CD14-positive monocyte (primary cell): ENCODE measurements at regions not wholly inside any gene's neighbourhood (a gene's known extent, or its start where the extent isn't known, plus 50 kb on each side); places are given as distances from the start of the nearest gene placed in this dataset.

ENCODE experiments used
- DNase-seq, 3 donors: peaks; one replicate each; pipeline ENCODE4 v3.0.0-alpha.2; 2011 to 2022
- H2AFZ ChIP-seq: 2 replicates; pipeline ENCODE4 v1.6.0; 2012; ENCODE audit warnings: mild to moderate bottlenecking, low read depth, low read length, inconsistent platforms; ENCODE audit not compliant: insufficient read depth, poor library complexity, severe bottlenecking
- H3K27ac ChIP-seq, 2 donors: 1 replicate in 1 of 2; 2 replicates in 1 of 2; pipeline ENCODE4 v1.5.1; 2012 to 2013; ENCODE audit warnings: low read length in 2 of 2, control low read depth in 1 of 2, inconsistent platforms in 1 of 2, low read depth in 1 of 2, mild to moderate bottlenecking in 1 of 2
- H3K27me3 ChIP-seq, 2 donors: one replicate each; pipeline versions ENCODE4 v1.6.0 to v1.6.1; 2011 to 2013; ENCODE audit warnings: low read length in 2 of 2; ENCODE audit not compliant: control insufficient read depth in 2 of 2, insufficient read depth in 2 of 2
- H3K36me3 ChIP-seq, 2 donors: replicated peaks in 1 of 2; 1 replicate in 1 of 2; 2 replicates in 1 of 2; pipeline versions ENCODE4 v1.5.1 to v1.6.1; 2012 to 2013; ENCODE audit warnings: low read length in 2 of 2, control low read depth in 1 of 2, inconsistent platforms in 1 of 2, mild to moderate bottlenecking in 1 of 2; ENCODE audit not compliant: insufficient read depth in 2 of 2, control insufficient read depth in 1 of 2
- H3K4me1 ChIP-seq, 2 donors: 1 replicate in 1 of 2; 2 replicates in 1 of 2; pipeline versions ENCODE4 v1.5.1 to v1.6.1; 2012 to 2013; ENCODE audit warnings: low read length in 2 of 2, control low read depth in 1 of 2, inconsistent platforms in 1 of 2, mild to moderate bottlenecking in 1 of 2, moderate library complexity in 1 of 2; ENCODE audit not compliant: insufficient read depth in 2 of 2, control insufficient read depth in 1 of 2
- H3K4me2 ChIP-seq: replicated peaks from 2 replicates; pipeline ENCODE3; 2012; ENCODE audit warnings: low read length, moderate library complexity, mild to moderate bottlenecking; ENCODE audit not compliant: poor library complexity, severe bottlenecking; ENCODE audit errors: extremely low read depth
- H3K4me3 ChIP-seq, 3 experiments: fragments of 200-600 bp in 1 of 3; sonication (generic) in 1 of 3; replicated peaks in 1 of 3; 1 replicate in 2 of 3; 2 replicates in 1 of 3; pipeline ENCODE4 v1.5.1; 2011 to 2013; ENCODE audit warnings: low read length in 3 of 3, mild to moderate bottlenecking in 3 of 3, control low read depth in 2 of 3, low read depth in 2 of 3, inconsistent platforms in 1 of 3, moderate library complexity in 1 of 3
- H3K79me2 ChIP-seq: 2 replicates; pipeline ENCODE4 v1.6.0; 2012; ENCODE audit warnings: mild to moderate bottlenecking, control low read depth, inconsistent platforms, low read length, moderate library complexity; ENCODE audit not compliant: insufficient read depth
- H3K9ac ChIP-seq: 2 replicates; pipeline ENCODE4 v1.6.0; 2017; ENCODE audit warnings: low read length, mild to moderate bottlenecking; ENCODE audit not compliant: insufficient read depth, poor library complexity, severe bottlenecking
- H3K9me3 ChIP-seq, 2 donors: replicated peaks in 1 of 2; 1 replicate in 1 of 2; 2 replicates in 1 of 2; pipeline versions ENCODE4 v1.5.1 to v1.6.1; 2012 to 2013; ENCODE audit warnings: low read length in 2 of 2, control low read depth in 1 of 2; ENCODE audit not compliant: control insufficient read depth in 1 of 2, insufficient read depth in 1 of 2
- H4K20me1 ChIP-seq: 2 replicates; pipeline ENCODE4 v1.6.0; 2012; ENCODE audit warnings: mild to moderate bottlenecking, low read length, control low read depth, moderate library complexity; ENCODE audit not compliant: insufficient read depth
- H3K27ac Mint-ChIP-seq, 7 donors: one replicate each; pipeline ENCODE4 v1.8.0; 2020; ENCODE audit warnings: mild to moderate bottlenecking in 7 of 7, mixed read lengths in 7 of 7, moderate library complexity in 6 of 7, inconsistent platforms in 2 of 7
- H3K27me3 Mint-ChIP-seq, 3 donors: one replicate each; pipeline ENCODE4 v1.8.0; 2021 to 2022; ENCODE audit warnings: low read depth in 3 of 3, mild to moderate bottlenecking in 3 of 3, mixed read lengths in 3 of 3, moderate library complexity in 3 of 3, inconsistent platforms in 1 of 3
- H3K36me3 Mint-ChIP-seq, 2 donors: one replicate each; pipeline ENCODE4 v1.8.0; 2020; ENCODE audit warnings: mixed read lengths in 2 of 2, inconsistent platforms in 1 of 2, mild to moderate bottlenecking in 1 of 2
- H3K4me1 Mint-ChIP-seq: one replicate; pipeline ENCODE4 v1.8.0; 2020; ENCODE audit warnings: mild to moderate bottlenecking, mixed read lengths
- H3K4me3 Mint-ChIP-seq, 2 donors: one replicate each; pipeline ENCODE4 v1.8.0; 2020; ENCODE audit warnings: mild to moderate bottlenecking in 2 of 2, mixed read lengths in 2 of 2, moderate library complexity in 1 of 2
- H3K9me3 Mint-ChIP-seq, 7 donors: one replicate each; pipeline ENCODE4 v1.8.0; 2020 to 2022; ENCODE audit warnings: mixed read lengths in 7 of 7, mild to moderate bottlenecking in 6 of 7, moderate library complexity in 6 of 7, inconsistent platforms in 2 of 7
- CTCF ChIP-seq: fragments of 200-600 bp; IDR thresholded peaks from one replicate; pipeline ENCODE4 v1.8.0; 2022; ENCODE audit warnings: antibody characterized with exemption, mild to moderate bottlenecking
- WGBS: methylation state at CpG from one replicate; pipeline ENCODE4 v1.1.5; 2013; ENCODE audit warnings: missing lambda C conversion rate; ENCODE audit not compliant: insufficient coverage; 5-methylcytosine and 5-hydroxymethylcytosine counted together
- intact Hi-C, 2 donors: fragments of 100-400 bp; cut with micrococcal nuclease; formaldehyde crosslinking; loops; one replicate each; pipeline versions ENCODE4 v1.15.0 to v1.15.1; 2023

- no peak overlapping the region for H3K4me2 ChIP-seq
- H3K4me1 ChIP-seq, result no peaks in the 10 kb centered on the region
- no peak for DNase-seq
- intact Hi-C loops, result no loop called here
- H3K9ac ChIP-seq, result no peak overlapping the region
- no peak overlapping the region for H3K27ac ChIP-seq
- no peaks in the 10 kb centered on the region for H3K9me3 ChIP-seq
- TF ChIP-seq CTCF, result no peak
- Mint-ChIP-seq H3K9me3 (peaks cover 0 to 7% (median 0%) of the 10 kb centered on the region in 7 donors), H3K36me3 (no peaks in the 10 kb centered on the region), H3K4me1 (no peaks in the 10 kb centered on the region), H3K27me3 (no peaks in the 10 kb centered on the region), H3K4me3 (no peak overlapping the region), H3K27ac (no peak overlapping the region)
- H4K20me1 ChIP-seq, result no peaks in the 10 kb centered on the region
- H3K36me3 ChIP-seq, result no peaks in the 10 kb centered on the region
- no peaks in the 10 kb centered on the region for H3K27me3 ChIP-seq
- H3K79me2 ChIP-seq, result no peaks in the 10 kb centered on the region
- H3K4me3 ChIP-seq, result no peak overlapping the region
- no peak overlapping the region for H2AFZ ChIP-seq
These were observed 515.9 kb upstream of the PAPPA start for GRCh38 chr9:115637661-115638060.

GRCh38 chr9:115640887-115641286 is 512.7 kb upstream of the PAPPA start:
- no peak overlapping the region for H3K9ac ChIP-seq
- no peak overlapping the region for H3K27ac ChIP-seq
- no peaks in the 10 kb centered on the region for H3K9me3 ChIP-seq
- WGBS, result no CpG with 5 or more reads among the region's 2 CpGs
- no peak overlapping the region for H2AFZ ChIP-seq
- H3K36me3 Mint-ChIP-seq, result no peaks in the 10 kb centered on the region
- no peaks in the 10 kb centered on the region for H3K27me3 Mint-ChIP-seq
- TF ChIP-seq CTCF, result no peak
- intact Hi-C loops, result no loop called here
- DNase-seq, result no peak
- H3K27me3 ChIP-seq, result no peaks in the 10 kb centered on the region
- H3K9me3 Mint-ChIP-seq, result peaks cover 0 to 6% (median 0%) of the 10 kb centered on the region in 7 donors
- H3K4me2 ChIP-seq, result no peak overlapping the region
- no peaks in the 10 kb centered on the region for H3K36me3 ChIP-seq
- H3K4me1 ChIP-seq, result no peaks in the 10 kb centered on the region
- H3K4me1 Mint-ChIP-seq, result no peaks in the 10 kb centered on the region
- no peak overlapping the region for H3K4me3 Mint-ChIP-seq
- H3K79me2 ChIP-seq, result no peaks in the 10 kb centered on the region
- H3K27ac Mint-ChIP-seq, result no peak overlapping the region
- no peaks in the 10 kb centered on the region for H4K20me1 ChIP-seq
- no peak overlapping the region for H3K4me3 ChIP-seq
